ENCODE measurements at regions not wholly inside any gene's neighbourhood (a gene's known extent, or its start where the extent isn't known, plus 50 kb on each side); places are given as distances from the start of the nearest gene placed in this dataset.
"Not testable (repeated sequence)": the region's sequence is repeated elsewhere in the genome, so short reads cannot be mapped to it uniquely, and the experiment has no call there.

- no peak for TF ChIP-seq GATA1 (IDR thresholded peaks at IDR 0.05; ENCODE audit: low read depth, low read length)
- TF ChIP-seq POLR2A (IDR thresholded peaks at IDR 0.05; ENCODE audit: low read length), result no peak
- no peak for DNase-seq
Measured at GRCh38 chr3:44146073-44146472, 95.6 kb upstream of the TOPAZ1 start.

GRCh38 chr3:44159696-44160300 lies 81.9 kb upstream of the TOPAZ1 start:
- DNase-seq, result no peak
- no peak for TF ChIP-seq POLR2A (IDR thresholded peaks at IDR 0.05; ENCODE audit: low read length)
- no peak for TF ChIP-seq GATA1 (IDR thresholded peaks at IDR 0.05; ENCODE audit: low read depth, low read length)

GRCh38 chr3:44160818-44161217 lies 80.9 kb upstream of the TOPAZ1 start:
- DNase-seq, result no peak
- TF ChIP-seq GATA1 (IDR thresholded peaks at IDR 0.05; ENCODE audit: low read depth, low read length), result no peak
- no peak for TF ChIP-seq POLR2A (IDR thresholded peaks at IDR 0.05; ENCODE audit: low read length)

- no peak for TF ChIP-seq POLR2A (IDR thresholded peaks at IDR 0.05; ENCODE audit: low read length)
- no peak for TF ChIP-seq GATA1 (IDR thresholded peaks at IDR 0.05; ENCODE audit: low read depth, low read length)
Measured at GRCh38 chr3:44171891-44172290, 69.8 kb upstream of the TOPAZ1 start.

GRCh38 chr3:44172701-44173100 lies 69.0 kb upstream of the TOPAZ1 start:
- DNase-seq, result not testable (repeated sequence)

More at GRCh38 chr3:44171891-44172290, 69.8 kb upstream of the TOPAZ1 start:
- DNase-seq, result no peak

- DNase-seq, result no peak
- TF ChIP-seq GATA1 (IDR thresholded peaks at IDR 0.05; ENCODE audit: low read depth, low read length) (no peak), POLR2A (IDR thresholded peaks at IDR 0.05; ENCODE audit: low read length) (no peak)
Measured at GRCh38 chr3:44173263-44173662, 68.4 kb upstream of the TOPAZ1 start.

- TF ChIP-seq POLR2A (IDR thresholded peaks at IDR 0.05; ENCODE audit: low read length), result no peak
- TF ChIP-seq GATA1 (IDR thresholded peaks at IDR 0.05; ENCODE audit: low read depth, low read length), result no peak
- DNase-seq, result no peak
Measured at GRCh38 chr3:44175070-44175469, 66.6 kb upstream of the TOPAZ1 start.

GRCh38 chr3:44179246-44179645 lies 62.4 kb upstream of the TOPAZ1 start:
- TF ChIP-seq GATA1 (IDR thresholded peaks at IDR 0.05; ENCODE audit: low read depth, low read length), result no peak
- TF ChIP-seq POLR2A (IDR thresholded peaks at IDR 0.05; ENCODE audit: low read length), result no peak
- no peak for DNase-seq

- DNase-seq, result no peak
- no peak for TF ChIP-seq POLR2A (IDR thresholded peaks at IDR 0.05; ENCODE audit: low read length)
- TF ChIP-seq GATA1 (IDR thresholded peaks at IDR 0.05; ENCODE audit: low read depth, low read length), result no peak
Measured at GRCh38 chr3:44184319-44184953, 57.2 kb upstream of the TOPAZ1 start.

- TF ChIP-seq GATA1 (IDR thresholded peaks at IDR 0.05; ENCODE audit: low read depth, low read length) (no peak), POLR2A (IDR thresholded peaks at IDR 0.05; ENCODE audit: low read length) (no peak)
- DNase-seq, result no peak
Measured at GRCh38 chr3:44185396-44185915, 56.2 kb upstream of the TOPAZ1 start.

- TF ChIP-seq POLR2A (IDR thresholded peaks at IDR 0.05; ENCODE audit: low read length), result no peak
- no peak for TF ChIP-seq GATA1 (IDR thresholded peaks at IDR 0.05; ENCODE audit: low read depth, low read length)
- no peak for DNase-seq
Measured at GRCh38 chr3:44186111-44186672, 55.5 kb upstream of the TOPAZ1 start.

GRCh38 chr3:44186712-44187111 lies 55.0 kb upstream of the TOPAZ1 start:
- DNase-seq, result no peak
- TF ChIP-seq GATA1 (IDR thresholded peaks at IDR 0.05; ENCODE audit: low read depth, low read length), result no peak
- TF ChIP-seq POLR2A (IDR thresholded peaks at IDR 0.05; ENCODE audit: low read length), result no peak
